ENCODE measurements at regions not wholly inside any gene's neighbourhood (a gene's known extent, or its start where the extent isn't known, plus 50 kb on each side); places are given as distances from the start of the nearest gene placed in this dataset.
"Not testable (repeated sequence)": the region's sequence is repeated elsewhere in the genome, so short reads cannot be mapped to it uniquely, and the experiment has no call there.

GRCh38 chr21:20086508-20086907, 911.7 kb upstream of the NCAM2 start:
- DNase-seq = no peak

DNA sequence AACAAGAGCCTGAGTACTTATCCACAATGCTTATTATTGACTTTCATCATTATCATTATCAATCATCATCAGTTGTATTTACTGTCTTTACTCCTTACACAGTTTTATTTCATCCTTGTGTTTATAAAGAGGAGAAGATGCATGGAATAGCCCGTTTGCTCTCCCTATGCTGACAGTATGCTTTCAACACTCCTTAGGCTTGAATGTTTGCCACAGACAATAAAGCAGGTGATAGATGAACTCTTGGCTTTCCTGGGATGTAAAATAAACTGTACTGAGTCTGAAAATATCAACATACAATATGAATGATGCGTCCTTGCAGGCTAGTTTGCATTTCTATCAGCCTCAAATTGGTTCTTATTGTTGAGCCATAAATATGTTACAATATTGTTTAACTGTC, 891.8 kb upstream of the NCAM2 start:
- DNase-seq = no peak

DNA sequence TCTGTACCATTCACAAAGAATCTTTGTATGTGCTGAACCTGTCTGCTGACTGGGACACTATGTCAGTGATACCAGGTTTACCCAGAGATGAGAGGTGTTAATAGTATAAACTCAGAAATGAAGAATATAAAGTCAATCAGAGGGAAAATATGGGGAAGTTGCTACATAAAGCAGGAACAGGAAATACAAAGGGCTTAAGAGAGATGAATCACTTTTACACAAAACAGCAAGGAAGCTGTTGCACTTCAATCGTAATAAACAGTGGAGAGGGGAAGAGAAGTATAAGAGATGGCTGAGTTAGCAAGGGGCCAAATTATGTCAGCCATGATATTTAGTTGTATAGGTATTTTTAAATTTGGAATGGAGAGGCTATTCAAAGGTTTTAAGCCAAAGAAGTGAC, 890.2 kb upstream of the NCAM2 start:
- no peak for DNase-seq

- DNase-seq = no peak
Observed at GRCh38 chr21:20108976-20109540, 889.2 kb upstream of the NCAM2 start.

DNA sequence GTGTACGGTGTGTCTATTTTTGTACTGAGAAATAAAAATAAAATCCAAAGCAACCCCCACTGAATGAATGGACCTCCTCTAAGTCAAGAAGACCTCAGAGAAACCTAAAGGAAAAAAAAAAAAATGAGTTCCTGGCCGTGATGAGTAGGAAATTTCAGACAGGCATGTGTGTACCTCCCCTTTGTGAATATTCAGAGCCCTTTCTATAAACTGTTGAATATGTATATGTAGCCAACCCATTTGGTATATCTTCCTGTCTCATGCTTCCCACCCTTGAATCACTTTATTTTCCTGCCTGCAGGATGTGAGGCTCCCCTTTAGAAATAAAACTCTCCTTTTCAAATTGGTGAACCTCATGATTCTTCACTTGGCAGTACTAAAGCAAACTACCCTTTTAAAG, 887.8 kb upstream of the NCAM2 start:
- DNase-seq = no peak

- no peak for DNase-seq
Observed at GRCh38 chr21:20151741-20152140, 846.5 kb upstream of the NCAM2 start.

DNA sequence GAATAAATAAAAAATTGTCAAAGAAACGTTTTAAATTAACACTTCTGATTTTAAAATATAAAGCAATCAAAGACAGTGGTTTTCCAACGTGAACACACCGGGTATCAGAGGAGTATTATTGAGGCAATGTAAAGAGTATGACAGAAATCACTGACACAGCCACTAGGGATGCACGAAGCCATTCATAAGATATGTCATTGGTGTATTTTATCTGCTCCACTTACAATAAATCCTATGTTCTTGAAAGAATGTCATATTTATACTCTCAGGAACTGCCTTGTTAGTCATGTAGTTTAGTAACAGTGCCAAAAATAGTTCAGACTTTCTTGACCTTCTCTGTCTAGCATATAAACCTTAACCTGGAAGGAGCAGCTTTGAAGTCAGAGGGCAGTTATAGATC, 835.0 kb upstream of the NCAM2 start:
- DNase-seq = no peak

GRCh38 chr21:20167059-20167458, 831.1 kb upstream of the NCAM2 start:
- DNase-seq = no peak

DNA sequence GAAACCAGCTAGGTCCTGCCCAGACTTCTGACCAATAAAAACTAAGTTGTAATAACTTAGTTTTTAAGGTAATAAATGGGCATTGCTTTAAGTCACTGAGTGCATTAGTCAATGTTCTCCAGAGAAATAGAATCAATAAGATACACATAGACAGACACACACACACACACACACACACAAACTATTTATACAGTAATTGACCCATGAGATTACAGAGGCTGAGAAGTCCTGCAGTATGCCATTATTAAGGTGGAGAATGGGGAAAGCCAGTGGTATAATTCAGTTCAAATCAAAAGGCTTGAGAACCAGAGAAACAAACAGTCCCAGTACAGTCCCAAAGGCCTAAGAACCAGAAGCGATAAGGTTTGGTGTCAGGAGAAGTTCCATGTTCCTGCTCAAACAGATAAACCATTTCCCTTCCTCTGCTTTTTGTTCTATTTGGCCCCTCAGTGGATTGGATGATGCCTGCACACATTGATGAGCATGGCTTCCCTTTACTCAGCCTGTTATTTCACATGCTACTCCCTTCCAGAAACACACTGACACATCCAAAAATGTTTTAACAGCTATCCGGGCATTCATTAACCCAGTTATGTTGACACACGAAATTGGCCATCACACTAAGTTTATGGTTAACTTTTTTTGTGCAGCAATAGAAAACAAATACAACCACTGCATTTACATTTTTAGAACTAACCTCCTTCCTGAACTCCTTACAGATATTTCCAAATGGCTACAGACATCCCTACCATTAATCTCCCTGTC, 828.2 kb upstream of the NCAM2 start:
- DNase-seq = no peak

GRCh38 chr21:20186186-20186585, 812.0 kb upstream of the NCAM2 start:
- no peak for DNase-seq

DNA sequence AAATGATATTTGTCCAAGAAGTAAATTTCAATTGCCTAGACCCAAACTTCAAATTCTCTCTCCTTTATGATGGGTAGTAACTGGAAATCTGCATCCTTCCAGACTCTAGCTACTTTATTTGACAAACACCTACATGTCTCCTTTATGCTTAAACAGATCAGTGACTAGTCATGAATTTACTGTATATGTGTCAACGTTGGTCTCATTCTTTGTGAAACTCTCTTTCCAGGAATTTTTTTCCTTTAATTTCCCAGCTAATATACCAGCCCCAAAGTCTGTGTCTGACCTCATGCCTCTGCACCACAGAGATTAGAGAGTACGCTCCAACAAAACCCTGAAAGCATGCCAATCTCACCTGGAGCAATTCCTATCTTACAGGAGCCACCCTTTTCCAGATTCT, 811.2 kb upstream of the NCAM2 start:
- DNase-seq = no peak

GRCh38 chr21:20201323-20201722, 796.9 kb upstream of the NCAM2 start:
- not testable (repeated sequence) for DNase-seq

DNA sequence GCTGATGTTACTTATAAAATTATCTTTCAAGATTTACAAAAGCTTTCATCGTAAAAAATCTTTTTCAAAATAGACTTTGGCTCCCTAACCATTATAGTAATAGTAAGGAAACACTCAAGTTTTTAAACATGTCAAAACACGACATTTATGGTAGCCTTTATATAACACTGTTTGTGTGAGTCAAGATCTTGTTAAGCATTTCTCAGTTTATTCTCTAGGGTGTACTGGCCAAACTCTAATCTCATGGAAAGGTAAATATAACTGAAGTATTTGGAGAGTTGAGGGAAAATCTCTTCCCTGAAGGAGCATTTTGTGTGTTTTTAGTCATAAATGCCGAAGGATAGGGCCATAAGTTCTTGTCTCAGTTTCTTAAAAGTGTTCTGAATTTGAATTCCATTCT, 790.9 kb upstream of the NCAM2 start:
- DNase-seq = no peak

DNA sequence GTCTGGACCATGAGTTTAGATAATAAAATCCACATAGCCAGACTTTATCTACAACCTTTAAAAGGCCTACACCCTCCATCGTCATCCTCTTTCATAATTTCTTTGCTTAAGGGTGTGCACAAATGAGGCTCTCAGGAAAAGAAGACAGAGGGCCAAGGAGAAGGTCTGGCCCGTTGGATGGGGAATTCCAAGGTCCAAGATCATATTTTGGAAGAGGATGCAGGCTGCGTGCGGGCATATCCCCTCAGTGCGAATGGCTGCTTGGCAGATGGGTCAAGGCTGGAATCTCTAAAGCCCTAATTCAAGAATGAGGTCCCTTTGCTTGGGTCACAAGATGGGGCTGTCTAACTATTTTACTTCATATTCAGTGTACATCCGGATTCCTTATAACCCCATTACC, 782.2 kb upstream of the NCAM2 start:
- DNase-seq = no peak

DNA sequence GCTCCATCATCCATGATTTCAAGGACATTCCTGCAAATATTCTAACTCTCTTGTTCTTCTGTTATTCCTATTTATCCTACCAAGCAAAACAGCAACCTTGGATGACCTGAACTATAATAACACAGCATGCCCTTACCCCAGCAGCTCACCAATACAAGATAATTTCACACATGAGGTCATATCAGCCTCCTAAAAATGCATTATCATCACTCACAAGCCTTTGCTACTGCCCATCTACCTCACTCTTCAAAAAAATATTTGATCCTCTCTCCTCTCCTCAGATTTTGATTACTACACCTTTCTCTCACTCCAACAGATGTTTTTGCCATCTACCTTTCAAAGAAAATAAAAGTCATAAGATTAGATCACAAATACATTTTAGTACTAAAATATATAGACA, 777.6 kb upstream of the NCAM2 start:
- no peak for DNase-seq

DNA sequence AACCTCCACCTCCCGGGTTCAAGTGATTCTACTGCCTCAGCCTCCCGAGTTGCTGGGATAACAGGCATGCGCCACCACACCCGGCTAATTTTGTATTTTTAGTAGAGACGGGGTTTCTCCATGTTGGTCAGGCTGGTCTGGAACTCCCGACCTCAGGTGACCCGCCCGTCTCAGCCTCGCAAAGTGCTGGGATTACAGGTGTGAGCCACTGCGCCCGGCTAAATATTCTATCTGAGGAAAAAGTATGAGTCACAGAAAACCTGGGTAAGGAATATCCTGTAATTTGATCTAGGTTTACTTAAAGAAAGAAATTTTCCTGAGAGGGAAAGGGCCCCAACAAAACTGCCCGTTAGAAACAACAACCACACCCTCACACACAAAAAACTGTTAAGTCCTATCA, 776.2 kb upstream of the NCAM2 start:
- DNase-seq = not testable (repeated sequence)

DNA sequence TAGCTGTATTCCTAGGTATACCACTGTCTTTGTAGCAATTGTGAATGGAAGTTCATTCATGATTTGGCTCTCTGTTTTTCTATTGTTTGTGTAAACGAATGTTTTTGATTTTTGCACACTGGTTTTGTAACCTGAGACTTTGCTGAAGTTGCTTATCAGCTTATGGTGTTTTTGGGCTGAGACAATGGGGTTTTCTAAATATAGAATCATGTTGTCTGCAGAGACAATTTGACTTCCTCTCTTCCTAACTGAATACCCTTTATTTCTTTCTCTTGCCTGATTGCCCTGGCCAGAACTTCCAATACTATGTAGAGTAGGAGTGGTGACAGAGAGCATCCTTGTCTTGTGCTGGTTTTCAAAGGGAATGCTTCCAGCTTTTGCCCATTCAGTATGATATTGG, 761.6 kb upstream of the NCAM2 start:
- not testable (repeated sequence) for DNase-seq

- no peak for DNase-seq
Observed at GRCh38 chr21:20249401-20249800, 748.8 kb upstream of the NCAM2 start.

- DNase-seq = no peak
Observed at GRCh38 chr21:20250337-20250736, 747.9 kb upstream of the NCAM2 start.

DNA sequence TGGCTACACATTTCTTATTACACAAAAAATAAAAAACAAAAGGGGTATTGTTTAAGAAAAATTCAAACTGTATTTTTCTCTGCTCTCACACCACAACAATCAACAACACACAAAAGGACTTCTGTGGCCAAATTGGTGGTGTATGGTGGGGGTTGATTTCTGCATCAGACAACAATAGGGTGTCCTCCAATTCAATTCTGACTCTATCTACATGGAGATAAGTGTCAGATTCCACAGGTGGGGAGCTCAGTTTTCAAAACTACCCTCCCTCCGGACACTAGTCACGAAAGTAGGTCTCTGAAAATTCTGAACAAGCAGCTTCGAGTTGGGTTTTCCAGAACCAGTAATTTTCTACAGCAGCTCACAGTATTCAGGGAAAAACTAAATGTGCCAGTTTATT, 744.9 kb upstream of the NCAM2 start:
- DNase-seq = peak in 3 of 51 donors; percentile 4 to 32 (median 9)

GRCh38 chr21:20254964-20255363, 743.2 kb upstream of the NCAM2 start:
- DNase-seq = no peak

- DNase-seq = no peak
Observed at GRCh38 chr21:20257052-20257740, 741.0 kb upstream of the NCAM2 start.

DNA sequence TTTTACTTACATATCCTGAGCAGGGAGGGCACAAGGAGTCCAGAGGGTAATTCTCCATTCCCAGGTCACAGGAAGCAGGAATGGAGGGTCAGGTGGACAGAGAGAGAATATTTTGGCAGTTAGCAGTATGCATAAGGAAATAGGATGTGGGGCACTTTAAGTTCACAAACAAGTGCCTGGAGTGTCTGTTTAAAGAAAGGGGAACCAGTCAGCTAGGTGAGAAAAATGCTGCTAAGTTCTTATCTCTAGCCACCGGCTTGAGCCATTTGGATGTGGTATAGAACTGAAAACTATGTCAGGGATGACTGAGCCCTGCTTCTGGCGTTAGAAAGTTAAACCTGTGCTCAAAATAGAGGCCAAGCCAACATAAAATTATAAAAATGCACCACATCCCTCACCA, 739.7 kb upstream of the NCAM2 start:
- no peak for DNase-seq
